ENCODE measurements at regions not wholly inside any gene's neighbourhood (a gene's known extent, or its start where the extent isn't known, plus 50 kb on each side); places are given as distances from the start of the nearest gene placed in this dataset.
"Not testable (repeated sequence)": the region's sequence is repeated elsewhere in the genome, so short reads cannot be mapped to it uniquely, and the experiment has no call there.

DNA sequence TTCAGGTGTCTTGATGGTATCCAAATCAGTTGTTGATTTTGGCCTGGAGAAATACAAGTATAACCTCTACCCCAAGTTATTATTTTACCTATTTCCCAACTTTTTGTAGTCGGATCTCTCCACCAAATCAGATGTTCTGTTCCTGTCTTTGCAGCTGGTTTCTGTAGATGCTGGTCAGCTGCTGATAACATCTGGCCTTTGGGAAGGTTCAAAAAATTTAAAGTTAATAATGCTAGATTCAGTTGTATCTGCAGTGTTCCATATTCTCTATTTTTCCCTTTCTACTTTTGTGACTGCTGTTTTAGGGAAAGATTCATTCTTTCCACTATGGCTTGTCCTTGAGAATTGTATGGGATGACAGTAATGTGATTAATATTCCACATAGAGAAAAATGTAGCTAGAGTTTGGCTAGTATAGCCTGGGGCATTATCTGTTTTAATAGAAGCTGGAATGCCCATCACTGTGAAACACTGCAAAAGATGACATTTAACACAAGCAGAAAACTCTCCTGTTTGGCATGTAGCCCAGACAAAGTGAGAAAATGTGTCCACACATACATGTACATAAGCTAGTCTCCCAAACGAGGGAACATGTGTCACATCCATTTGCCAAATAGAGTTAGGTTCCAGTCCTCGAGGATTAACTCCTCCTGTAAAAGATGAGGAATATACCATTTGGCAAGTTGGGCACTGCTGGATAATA is 99.2 kb downstream of the ZNF100 start:
- intact Hi-C loops (cut with DNase I); H3K4me1 ChIP-seq (replicated peaks); H3K9me3 ChIP-seq; H3K27me3 ChIP-seq (replicated peaks; ENCODE audit: insufficient read depth); H3K27ac ChIP-seq; DNase-seq (ENCODE audit: low spot score); H3K36me3 ChIP-seq; H3K4me3 ChIP-seq: not testable (repeated sequence)
- WGBS, result 17% methylated on average over 3 of the region's 3 CpGs

DNA sequence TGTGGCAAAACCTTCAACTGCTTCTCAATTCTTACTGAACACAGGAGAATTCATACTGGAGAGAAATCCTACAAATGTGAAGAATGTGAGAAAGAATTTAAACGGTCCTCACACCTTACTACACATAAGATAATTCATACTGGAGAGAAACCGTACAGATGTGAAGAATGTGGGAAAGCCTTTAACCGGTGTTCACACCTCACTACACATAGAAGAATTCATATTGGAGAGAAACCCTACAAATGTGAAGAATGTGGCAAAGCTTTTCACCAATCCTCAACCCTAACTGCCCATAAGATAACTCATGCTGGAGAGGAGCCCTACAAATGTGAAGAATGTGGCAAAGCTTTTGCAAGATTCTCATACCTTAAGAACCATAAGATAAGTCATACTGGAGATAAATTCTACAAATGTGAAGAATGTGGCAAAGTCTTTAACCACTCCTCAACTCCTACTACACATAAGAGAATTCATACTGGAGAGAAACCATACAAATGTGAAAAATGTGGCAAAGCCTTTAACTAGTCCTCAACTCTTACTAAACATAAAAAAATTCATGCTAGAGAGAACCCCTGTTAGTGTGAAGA is 111.7 kb downstream of the ZNF100 start:
- no peaks in the 10 kb centered on the region for H3K9me3 ChIP-seq
- DNase-seq (ENCODE audit: low spot score), result no peak
- no peak overlapping the region for H3K4me3 ChIP-seq
- no peaks in the 10 kb centered on the region for H3K4me1 ChIP-seq (replicated peaks)
- intact Hi-C loops (cut with DNase I), result no loop called here
- TF ChIP-seq, protein P1, sequence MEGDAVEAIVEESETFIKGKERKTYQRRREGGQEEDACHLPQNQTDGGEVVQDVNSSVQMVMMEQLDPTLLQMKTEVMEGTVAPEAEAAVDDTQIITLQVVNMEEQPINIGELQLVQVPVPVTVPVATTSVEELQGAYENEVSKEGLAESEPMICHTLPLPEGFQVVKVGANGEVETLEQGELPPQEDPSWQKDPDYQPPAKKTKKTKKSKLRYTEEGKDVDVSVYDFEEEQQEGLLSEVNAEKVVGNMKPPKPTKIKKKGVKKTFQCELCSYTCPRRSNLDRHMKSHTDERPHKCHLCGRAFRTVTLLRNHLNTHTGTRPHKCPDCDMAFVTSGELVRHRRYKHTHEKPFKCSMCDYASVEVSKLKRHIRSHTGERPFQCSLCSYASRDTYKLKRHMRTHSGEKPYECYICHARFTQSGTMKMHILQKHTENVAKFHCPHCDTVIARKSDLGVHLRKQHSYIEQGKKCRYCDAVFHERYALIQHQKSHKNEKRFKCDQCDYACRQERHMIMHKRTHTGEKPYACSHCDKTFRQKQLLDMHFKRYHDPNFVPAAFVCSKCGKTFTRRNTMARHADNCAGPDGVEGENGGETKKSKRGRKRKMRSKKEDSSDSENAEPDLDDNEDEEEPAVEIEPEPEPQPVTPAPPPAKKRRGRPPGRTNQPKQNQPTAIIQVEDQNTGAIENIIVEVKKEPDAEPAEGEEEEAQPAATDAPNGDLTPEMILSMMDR (IDR thresholded peaks at IDR 0.05), result no peak
- TF ChIP-seq POLR2A (IDR thresholded peaks at IDR 0.05), result no peak
- TF ChIP-seq POLR2AphosphoS5 (IDR thresholded peaks at IDR 0.05), result no peak
- no peak overlapping the region for H3K27ac ChIP-seq
- no peaks in the 10 kb centered on the region for H3K27me3 ChIP-seq (replicated peaks; ENCODE audit: insufficient read depth)
- no peaks in the 10 kb centered on the region for H3K36me3 ChIP-seq
- 87% methylated on average over 3 of the region's 3 CpGs for WGBS

DNA sequence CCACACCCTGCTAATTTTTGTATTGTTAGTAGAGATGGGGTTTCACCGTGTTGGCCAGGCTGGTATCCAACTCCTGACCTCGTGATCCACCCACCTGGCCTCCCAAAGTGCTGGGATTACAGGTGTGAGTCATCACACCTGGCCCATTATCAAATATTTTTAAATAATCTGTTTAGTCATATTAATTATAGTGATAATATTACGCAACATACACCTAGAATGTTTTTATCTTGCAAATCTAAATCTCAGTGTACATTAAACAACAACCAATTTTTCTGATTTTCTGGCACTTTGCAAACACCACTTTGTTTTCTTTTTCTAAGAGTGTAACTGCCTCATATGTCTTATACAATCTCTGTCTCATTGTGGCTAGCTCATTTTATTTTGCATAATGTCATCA is 115.9 kb downstream of the ZNF100 start:
- DNase-seq (ENCODE audit: low spot score); H3K4me1 ChIP-seq (replicated peaks); H3K4me3 ChIP-seq; intact Hi-C loops (cut with DNase I); H3K9me3 ChIP-seq; H3K36me3 ChIP-seq; H3K27ac ChIP-seq; H3K27me3 ChIP-seq (replicated peaks; ENCODE audit: insufficient read depth): not testable (repeated sequence)
- 53% methylated on average over 3 of the region's 3 CpGs for WGBS

DNA sequence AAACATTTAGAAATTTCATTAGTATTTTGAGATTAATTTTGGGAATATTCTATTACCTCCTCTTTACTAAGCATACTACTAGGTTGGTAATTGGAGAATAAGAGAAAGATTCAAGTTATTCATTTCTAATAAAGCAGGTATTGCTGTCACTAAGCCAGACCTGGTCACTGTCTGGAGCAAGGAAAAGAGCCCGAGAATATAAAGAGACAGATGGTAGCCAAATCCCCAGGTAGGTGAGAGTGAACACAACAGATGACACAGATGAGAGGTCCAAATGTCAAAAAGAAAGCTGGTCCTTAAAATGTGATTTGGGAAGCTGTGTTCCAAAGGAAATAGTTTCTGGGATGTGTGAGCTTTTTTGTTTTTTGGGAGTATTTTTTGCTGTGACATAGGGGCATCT is 128.6 kb downstream of the ZNF100 start:
- intact Hi-C loops (cut with DNase I), result no loop called here
- Histone ChIP-seq H3K36me3 (no peaks in the 10 kb centered on the region), H3K27ac (no peak overlapping the region), H3K4me3 (no peak overlapping the region), H3K4me1 (replicated peaks) (no peaks in the 10 kb centered on the region), H3K9me3 (no peaks in the 10 kb centered on the region), H3K27me3 (replicated peaks; ENCODE audit: insufficient read depth) (no peaks in the 10 kb centered on the region)
- 76% methylated on average over 1 of the region's 1 CpG for WGBS
- no peak for TF ChIP-seq POLR2AphosphoS5 (IDR thresholded peaks at IDR 0.05)
- no peak for TF ChIP-seq POLR2A (IDR thresholded peaks at IDR 0.05)
- TF ChIP-seq, protein P1 (IDR thresholded peaks at IDR 0.05), result no peak
- no peak for DNase-seq (ENCODE audit: low spot score)

DNA sequence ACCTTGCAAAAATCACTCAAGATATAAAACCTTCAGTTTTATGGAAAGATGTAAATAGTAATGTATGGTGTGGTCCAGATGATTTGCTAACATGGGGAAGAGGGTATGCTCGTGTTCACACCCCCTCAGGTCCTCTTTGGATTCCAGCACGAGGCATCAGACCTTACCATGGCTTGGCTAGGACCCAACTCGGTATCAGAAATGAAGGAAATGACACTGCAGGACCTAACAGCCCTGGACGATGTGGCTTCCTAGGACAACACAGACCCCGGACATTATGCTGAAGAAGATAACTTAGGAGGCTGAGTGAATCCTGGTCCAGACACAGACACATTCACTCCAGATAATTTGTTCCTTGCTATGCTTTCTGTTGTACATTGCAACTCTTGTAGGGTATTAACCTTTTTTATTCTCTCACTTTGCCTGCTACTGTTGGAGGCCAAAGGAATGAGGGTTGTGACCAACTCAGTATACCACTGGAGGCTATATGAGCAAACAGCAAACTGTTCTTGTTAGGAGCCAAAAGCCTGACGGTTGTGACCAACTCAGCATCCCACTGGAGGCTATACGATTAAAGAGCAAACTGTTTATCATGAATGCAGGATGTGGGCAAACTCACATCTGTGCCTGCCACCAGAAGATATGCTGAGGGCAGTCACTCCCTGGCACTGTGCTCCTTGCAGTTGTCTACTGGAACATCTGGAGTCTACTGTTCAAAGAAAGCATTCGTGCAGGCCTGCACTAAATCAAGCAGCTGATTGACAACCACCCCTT is 121.7 kb downstream of the ZNF429 start:
- no peak for DNase-seq (ENCODE audit: low spot score)
- TF ChIP-seq POLR2A (IDR thresholded peaks at IDR 0.05) (no peak), POLR2AphosphoS5 (IDR thresholded peaks at IDR 0.05) (no peak)
- TF ChIP-seq, protein P1 (IDR thresholded peaks at IDR 0.05), result no peak
- H3K9me3 ChIP-seq, result no peaks in the 10 kb centered on the region
- H3K27ac ChIP-seq, result no peak overlapping the region
- WGBS, result 80% methylated on average over 8 of the region's 8 CpGs
- no peak overlapping the region for H3K4me3 ChIP-seq
- no peaks in the 10 kb centered on the region for H3K4me1 ChIP-seq (replicated peaks)
- H3K36me3 ChIP-seq, result no peaks in the 10 kb centered on the region
- intact Hi-C loops (cut with DNase I), result no loop called here
- H3K27me3 ChIP-seq (replicated peaks; ENCODE audit: insufficient read depth), result no peaks in the 10 kb centered on the region
